HG03025 (cell line): ENCODE measurements at regions not wholly inside any gene's neighbourhood (a gene's known extent, or its start where the extent isn't known, plus 50 kb on each side); places are given as distances from the start of the nearest gene placed in this dataset.
"Not testable (repeated sequence)": the region's sequence is repeated elsewhere in the genome, so short reads cannot be mapped to it uniquely, and the experiment has no call there.

Source experiments
- ATAC-seq: cut with Tn5 transposase; IDR thresholded peaks from one replicate; pipeline ENCODE4 v1.9.1; 2021; ENCODE audit warnings: mild to moderate bottlenecking, moderate library complexity; ENCODE audit not compliant: unreplicated experiment, low FRiP score

DNA sequence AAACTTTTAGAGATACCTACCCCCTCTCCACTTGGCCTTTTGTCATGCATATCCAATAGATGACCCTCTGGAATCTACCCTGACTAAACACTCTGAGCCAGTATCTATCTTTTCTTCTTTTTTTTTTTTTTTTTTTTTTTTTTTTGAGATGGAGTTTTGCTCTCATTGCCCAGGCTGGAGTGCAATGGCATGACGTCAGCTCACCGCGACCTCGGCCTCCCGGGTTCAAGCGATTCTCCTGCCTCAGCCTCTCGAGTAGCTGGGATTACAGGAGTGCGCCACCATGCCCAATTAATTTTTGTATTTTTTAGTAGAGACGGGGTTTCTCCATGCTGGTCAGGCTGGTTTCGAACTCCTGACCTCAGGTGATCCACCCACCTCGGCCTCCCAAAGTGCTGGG lies 50.8 kb upstream of the GRIN2B start:
- not testable (repeated sequence) for ATAC-seq

DNA sequence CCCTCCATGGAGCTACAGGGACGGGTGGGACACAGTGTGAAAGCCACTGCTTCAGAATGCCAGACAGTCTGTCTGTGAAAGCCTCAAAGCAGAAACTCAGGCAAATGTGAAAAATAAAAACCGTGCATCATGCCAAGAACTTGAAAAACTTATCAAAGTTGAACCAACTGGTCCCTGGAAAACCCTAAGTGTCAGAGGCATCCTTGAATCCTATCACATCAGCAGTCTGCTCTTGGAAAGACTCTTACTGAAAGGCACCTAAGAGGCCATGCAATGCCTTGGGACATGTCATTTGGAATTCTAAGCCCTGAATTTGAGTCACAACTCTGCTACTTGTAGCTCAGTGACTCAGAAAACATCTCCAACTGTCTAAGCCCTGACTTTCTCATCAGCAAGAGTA lies 62.4 kb upstream of the GRIN2B start:
- ATAC-seq, result no peak

DNA sequence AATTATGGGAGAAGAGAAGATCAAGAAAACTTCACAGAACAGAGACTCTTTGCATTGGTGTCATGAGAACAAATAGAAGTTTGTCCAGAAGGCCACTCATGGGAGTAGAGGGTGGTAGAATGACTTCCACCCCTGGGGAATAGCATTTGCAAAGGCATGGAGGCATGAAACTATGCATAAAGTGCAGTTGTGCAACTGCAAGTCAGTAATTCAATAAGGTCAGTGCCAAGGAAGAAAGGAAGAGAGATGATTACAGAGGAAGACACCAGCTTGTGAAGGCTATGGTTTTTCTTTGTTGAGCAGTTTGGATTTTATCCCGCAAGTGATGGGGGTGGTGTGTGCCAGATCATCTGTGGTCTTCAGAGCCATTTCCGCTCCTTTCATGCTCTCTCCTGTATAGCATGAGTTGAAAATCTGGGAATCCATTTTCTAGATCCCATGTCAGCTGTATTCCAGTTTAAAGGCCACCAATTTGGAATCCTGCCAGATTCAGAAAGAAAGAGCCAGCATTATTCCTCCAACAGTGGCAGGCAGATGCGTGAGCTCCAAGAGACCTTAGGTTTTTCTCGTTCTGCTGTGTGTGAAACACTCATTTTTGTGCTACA lies 67.6 kb upstream of the GRIN2B start:
- no peak for ATAC-seq

DNA sequence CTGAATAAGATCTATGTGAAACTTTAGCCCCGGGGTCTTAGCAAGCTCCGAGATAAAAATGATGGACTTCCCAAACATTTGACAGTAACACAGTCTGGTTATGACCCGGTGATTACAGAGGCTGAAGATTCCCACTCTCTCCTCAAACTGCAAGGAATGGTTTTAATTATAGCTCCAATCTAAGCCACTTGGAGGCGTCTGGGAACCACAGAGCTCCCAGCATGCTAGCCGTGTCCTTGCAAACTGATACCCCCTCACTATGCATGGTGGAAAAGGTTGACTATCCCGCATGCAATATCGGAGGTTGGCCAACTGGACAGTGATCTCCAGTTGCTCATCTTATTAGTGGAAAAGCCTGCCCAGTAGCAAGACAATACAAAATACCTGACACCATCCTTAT lies 76.5 kb upstream of the GRIN2B start:
- no peak for ATAC-seq

DNA sequence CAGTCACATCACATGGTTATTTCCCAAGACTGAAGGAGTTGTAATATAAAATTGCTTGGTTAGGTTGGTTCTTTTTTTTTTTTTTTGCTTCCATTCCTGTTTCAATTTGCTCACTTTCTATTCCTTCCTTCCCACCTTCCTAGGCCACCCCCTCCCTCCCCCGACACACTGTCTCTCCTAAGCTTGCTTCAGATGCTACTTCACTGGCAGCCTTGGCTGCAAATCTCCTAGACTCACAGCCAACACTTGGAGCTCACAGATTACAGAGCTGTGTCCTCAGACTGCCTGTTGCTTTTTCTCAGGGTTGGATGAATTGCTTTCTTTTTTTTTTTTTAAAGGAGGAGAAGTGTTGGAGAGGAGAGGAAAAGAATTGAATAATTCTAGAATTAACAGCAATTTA lies 77.3 kb upstream of the GRIN2B start:
- ATAC-seq, result no peak

DNA sequence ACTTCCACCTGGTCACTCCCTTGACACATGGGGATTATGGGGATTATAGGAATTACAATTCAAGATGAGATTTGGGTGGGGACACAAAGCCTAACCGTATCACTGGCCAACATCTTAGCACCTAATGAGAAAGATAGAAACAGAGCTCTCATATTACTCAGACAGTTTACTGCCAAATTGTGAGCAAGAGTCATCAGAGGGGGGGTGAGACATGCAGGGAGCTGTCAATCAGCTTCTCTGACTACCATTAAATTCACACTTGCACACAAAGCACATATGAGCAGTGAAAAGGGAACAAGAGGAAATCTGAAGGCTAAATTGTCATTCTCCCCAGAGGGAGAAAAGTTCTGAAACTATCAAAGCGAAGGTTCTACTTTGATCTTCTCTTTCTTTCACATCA lies 78.1 kb upstream of the GRIN2B start:
- no peak for ATAC-seq

DNA sequence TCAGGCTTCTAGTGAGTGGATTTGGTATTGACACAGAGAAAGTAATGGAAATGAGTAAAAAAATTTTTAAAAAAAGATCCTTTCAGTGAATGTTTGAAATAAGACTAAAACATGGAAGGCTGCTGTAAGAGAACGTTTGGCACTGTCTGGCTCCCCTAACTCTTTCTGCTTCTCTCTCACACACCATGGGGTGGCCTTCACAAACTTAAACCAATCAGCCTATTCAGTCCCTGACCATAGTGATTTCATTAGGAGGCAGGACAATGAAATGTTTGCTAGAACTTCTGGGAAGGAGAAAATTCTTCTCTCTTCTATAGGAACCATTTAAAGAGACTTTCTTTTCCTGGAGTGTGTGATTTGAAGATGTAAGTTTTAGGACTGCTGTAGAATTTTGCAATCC lies 84.2 kb upstream of the GRIN2B start:
- ATAC-seq, result no peak

DNA sequence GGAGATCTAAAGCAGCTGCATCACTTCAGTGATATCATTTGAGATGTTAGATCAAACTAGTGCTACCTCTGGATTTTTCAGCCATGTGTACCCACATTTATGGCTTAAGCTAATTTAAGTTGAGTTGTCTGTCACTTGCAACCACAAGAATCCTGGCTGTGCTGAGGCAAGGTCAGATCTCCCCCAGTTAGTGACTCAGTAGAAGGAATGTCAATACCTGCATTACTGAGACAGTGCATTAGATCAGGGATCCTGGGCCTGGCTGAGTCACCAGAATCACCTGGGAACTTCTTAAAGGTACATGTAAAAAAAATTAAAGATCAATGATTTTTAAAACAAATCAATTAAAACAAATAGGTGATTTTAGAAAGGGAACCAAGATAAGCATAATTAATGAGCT lies 84.6 kb upstream of the GRIN2B start:
- ATAC-seq, result no peak

DNA sequence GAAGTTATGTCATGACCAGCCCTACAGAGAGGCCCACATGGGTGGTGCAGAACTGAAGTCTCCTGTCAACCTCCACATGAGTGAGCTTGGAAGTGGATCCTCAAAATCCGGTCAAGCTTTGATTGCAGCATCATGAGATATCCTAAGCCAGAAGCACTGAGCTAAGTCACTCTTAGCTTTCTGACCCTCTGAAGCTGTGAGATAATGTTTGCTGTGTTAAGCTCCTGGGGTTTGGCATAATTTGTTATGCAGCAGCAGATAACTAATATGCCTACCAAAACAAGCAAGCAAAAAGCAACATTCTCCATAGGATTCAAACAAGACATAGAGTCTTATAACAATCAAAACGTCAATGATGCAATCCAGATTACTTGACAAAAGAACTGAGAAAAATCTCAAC lies 87.6 kb upstream of the GRIN2B start:
- no peak for ATAC-seq

DNA sequence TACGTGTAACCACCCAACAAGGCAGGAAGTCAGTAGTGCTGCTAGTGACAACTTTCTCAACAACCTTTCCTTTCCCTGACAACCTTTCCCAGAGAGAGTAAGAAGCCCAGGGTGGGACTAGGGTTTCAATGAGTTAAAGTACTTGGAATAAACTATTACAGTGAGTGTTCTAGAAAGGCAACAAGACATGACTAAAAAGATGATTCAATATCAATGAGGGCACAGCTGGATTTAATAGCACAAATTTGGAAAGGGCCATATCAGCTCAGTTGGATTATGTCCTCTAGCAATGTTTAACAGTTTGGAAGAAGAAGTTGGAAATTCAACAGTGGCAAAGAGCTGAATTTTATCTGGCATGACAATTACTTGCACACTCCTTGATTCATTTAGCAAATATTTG lies 90.4 kb upstream of the GRIN2B start:
- ATAC-seq, result no peak

DNA sequence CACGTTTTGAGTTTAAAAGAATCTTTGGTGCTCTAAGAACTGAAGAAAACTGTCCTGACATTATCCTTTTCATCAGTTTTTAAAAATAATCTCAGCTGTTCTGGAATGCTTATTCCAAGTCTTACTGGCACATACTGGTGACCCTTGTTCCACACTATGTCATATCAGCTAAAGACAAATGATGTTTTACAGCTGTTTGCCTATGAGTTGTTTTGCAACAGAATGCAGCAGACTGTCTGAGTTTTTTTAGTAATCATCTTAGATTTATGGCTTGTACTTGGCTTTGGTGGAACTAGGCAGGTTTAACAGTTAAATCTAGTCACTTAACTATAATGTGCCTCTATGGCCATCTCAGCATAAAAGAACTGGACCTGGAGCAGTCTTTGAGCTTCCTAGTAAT lies 91.6 kb upstream of the GRIN2B start:
- ATAC-seq, result no peak

DNA sequence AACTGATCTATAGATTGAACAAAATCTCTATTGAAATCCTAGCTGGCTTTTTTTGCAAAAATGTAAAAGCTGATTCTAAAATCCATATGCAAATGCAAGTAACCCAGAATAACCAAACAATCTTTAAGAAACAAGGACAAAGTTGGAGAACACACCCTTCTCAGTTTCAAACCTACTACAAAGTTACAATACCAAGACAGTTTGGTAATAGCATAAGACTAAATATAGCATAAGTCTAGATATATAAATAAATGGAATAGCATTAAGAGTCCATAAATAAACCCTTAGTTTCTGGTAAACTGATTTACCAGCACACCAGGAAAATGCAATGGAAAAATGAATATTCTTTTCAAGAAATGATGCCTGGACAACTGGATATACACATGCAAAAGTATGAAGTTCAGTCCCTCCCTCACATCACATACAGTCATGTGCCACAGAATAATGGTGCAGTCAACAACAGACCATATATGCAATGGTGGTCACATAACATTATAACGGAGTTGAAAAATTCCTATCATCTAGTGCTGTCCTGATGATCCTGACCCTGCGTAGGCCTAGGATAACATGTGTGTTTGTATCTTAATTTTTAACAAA lies 94.5 kb upstream of the GRIN2B start:
- ATAC-seq, result no peak

DNA sequence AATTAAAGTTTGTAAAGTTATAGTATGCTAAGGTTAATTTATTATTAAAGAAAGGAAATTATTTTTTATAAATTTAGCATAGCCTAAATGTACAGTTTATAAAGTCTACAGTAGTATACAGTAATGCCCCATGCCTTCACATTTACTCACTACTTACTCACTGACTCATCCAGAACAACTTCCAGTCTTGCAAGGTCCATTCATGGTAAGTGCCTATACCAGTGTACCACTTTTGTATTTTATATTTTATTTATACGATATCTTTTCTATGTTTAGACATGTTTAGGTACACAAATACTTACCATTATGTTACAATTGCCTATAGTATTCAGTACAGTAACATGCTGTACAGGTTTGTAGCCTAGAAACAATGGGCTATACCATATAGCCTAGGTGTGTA lies 95.1 kb upstream of the GRIN2B start:
- ATAC-seq, result no peak

DNA sequence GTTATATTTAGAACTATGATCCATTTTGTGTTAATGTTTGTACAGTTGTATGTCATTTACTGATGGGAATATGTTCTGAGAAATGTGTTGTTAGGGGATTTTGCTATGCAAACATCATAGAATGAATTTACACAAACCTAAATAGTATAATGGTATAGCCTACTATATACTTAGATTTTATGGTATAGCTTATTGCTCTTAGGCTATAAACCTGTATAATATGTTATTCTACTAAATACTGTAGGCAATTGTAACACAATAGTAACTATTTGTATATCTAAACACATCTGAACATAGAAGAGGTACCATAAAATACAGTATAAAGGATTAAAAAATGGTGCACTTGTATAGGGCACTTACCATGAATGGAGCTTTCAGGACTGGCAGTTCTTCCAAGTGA lies 105.4 kb upstream of the GRIN2B start:
- no peak for ATAC-seq

DNA sequence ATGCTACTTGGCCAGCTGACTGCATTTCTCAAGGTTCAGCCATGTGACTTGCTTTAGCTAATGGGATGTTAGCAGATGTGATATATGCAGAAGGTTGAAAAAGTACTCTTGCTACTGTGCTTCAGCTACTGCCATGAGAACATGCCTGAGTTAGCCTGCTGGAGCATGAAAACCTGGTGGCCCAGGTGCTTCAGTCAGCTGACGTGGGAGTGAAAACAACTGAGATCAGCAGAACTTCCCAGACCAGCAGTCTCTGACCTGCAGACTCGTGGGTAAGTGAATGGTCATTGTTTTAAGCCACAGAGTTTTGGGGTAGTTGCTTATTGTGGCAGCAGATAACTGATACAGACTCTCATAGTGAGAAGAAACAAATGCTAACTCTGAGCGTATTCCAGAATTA lies 118.6 kb upstream of the GRIN2B start:
- ATAC-seq, result no peak

DNA sequence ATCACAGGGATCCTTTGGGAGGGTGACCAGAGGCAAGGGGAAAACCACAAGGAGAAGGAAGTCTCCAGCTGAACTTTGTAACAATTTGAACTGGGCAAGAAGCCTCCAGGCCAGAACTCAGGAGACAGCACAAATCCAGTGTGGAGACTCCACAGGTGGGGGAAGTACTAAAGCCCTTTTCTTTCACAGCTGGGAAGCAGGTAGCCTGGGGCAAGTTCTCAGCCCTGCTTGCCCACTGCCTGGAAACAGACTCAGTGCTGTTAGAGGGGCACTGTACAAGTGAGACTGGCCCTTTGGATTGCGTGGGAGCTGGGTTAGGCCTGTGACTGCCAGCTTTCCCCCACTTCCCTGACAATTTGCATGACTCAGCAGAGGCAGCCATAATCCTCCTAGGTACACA lies 120.2 kb upstream of the GRIN2B start:
- ATAC-seq, result not testable (repeated sequence)

DNA sequence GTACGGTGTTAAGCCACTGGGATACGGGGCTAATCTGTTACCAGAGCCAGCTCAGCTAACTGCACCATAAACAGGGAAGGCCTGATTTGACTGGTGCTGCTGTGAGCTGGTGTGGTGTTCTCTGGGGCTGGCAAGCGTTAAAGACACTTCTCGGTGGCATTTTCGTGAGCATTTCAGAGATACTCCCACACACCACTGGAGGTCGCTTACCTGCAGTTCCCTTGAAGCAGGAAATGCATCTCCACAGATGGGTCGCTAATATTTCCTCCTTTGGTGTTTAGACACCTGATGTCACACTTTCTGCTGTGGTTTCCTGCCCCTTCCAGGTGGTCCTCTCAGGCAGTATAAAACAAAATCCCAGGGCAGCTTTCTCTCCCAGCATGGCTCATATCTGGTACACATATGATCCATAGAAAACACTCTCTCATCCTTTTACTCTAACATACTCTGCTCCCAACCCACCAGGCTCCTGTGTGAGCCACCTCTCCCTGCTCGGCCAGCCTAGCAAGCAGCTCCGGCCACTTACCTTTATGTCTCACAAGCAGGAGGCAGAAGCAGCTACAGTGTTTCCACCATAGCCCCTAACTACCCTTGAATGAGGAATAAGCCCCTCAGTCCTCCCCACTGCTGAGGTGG lies 129.9 kb upstream of the GRIN2B start:
- ATAC-seq, result peak; percentile 98

DNA sequence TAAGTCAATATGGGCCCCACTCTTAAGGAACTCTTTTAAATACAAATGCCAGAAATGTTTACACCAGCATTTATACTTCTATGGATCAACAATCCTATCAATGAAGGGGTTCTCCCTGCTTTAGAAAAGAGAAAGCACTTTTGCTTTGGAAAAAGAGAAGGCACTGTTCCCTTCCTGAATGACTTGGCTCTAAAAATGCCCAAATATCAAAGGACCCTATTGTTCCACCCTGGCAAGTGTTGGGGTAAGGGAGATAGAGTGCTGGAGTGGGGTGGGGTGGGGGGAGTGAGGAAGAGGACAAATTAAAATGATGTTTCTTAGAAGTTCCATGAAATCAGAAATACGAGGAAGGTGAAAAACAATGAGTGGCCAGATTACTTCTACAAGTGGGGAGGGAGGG lies 131.6 kb upstream of the GRIN2B start:
- no peak for ATAC-seq

DNA sequence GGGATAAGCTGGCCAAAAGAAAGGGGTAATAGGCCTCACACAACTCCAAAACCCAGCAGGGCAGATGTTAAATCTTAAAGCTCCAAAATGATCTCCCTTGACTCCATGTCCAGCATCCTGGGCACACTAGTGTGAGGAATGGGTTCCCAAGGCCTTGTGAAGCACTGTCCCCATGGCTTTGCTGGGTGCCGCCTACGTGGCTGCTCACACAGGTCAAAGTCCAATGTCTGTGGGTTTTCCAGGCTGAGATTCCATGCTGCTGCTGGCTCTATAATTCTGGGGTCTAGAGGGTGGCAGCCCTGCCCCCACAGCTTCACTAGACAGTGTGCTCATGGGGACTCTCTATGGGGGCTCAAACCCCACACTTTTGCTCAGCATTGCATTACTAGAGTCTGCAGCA lies 145.3 kb upstream of the GRIN2B start:
- ATAC-seq, result no peak

DNA sequence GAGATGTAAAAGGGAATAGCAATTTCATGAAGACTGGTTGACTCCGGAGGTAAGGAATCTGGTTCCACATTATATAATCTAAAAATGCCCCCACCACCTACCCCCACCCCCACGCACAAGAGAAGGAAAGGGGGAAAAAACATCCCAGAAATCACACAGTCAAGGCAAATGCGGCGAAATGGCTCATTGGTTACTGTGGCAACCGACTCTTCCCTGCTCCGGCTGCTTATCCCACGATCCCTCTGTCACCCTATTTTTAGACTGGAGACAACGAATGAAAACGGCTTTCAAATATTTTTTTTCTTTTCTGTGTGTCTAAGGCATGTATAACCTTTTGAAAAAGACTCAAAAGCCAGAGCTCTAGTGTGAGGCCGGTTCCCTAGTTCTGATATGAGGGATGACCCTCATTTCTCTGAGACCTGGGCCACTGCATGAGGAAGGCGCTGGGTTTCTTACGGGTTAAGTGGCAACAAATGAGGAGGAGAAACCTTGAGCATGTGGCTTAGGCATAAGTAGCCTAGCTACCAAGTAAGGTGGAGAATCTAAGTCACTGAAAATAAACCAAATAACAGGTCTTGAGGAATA lies 148.3 kb upstream of the GRIN2B start:
- no peak for ATAC-seq

DNA sequence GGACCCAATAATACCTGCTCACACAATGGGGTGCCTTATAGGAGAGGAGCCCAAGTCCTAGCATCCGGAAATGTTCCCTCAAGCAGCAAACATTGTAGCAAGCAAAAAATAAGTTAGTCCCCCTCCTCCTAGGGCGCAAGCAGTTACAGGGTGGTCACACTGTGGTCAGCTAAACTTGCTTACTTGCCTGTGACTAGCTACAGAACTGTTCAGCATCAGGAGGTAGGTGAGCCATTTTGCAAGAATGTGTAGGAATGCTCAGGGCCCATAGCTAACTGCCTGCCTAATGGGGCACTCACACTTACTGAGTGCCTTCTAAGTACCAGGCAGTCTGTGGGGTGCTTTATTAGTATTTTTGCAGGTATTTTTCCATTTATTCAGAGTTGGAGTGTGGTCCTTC lies 154.6 kb upstream of the GRIN2B start:
- no peak for ATAC-seq

DNA sequence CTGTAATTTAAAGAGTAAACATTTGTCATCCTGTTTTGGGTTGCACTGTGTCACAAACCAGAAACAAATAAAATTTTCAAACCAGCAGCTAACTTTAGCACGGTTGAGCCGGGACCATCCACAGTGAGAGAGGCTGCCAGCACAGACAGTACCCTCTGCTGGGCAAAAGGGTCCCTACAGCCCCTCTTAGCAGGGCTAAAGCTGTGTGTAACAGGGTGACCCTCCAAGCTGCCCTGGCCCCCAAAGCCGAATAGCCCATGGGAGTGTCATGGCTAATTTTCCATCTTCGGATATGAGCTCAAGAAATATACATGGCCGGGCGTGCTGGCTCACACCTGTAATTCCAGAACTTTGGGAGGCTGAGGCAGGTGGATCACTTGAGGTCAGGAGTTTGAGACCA lies 157.1 kb upstream of the GRIN2B start:
- ATAC-seq, result no peak
